A673 (cell line): ENCODE measurements at regions not wholly inside any gene's neighbourhood (a gene's known extent, or its start where the extent isn't known, plus 50 kb on each side); places are given as distances from the start of the nearest gene placed in this dataset.

ENCODE experiments used
- EZH2 ChIP-seq: fragments of 200-600 bp; sonication (generic); IDR thresholded peaks from 2 replicates; pipeline ENCODE4 v1.6.1; 2017; ENCODE audit warnings: borderline replicate concordance, low read depth, mild to moderate bottlenecking, mixed read lengths, antibody characterized with exemption, low read length; ENCODE audit not compliant: poor library complexity, severe bottlenecking
- TF ChIP-seq, protein P1 (sequence below): fragments of 300-800, 200-600 bp; sonication (generic); conservative IDR thresholded peaks from 2 replicates; pipeline ENCODE4 v1.5.1; 2017; ENCODE audit warnings: low read depth, mild to moderate bottlenecking, antibody characterized with exemption, low read length, moderate library complexity, mixed read lengths

DNA sequence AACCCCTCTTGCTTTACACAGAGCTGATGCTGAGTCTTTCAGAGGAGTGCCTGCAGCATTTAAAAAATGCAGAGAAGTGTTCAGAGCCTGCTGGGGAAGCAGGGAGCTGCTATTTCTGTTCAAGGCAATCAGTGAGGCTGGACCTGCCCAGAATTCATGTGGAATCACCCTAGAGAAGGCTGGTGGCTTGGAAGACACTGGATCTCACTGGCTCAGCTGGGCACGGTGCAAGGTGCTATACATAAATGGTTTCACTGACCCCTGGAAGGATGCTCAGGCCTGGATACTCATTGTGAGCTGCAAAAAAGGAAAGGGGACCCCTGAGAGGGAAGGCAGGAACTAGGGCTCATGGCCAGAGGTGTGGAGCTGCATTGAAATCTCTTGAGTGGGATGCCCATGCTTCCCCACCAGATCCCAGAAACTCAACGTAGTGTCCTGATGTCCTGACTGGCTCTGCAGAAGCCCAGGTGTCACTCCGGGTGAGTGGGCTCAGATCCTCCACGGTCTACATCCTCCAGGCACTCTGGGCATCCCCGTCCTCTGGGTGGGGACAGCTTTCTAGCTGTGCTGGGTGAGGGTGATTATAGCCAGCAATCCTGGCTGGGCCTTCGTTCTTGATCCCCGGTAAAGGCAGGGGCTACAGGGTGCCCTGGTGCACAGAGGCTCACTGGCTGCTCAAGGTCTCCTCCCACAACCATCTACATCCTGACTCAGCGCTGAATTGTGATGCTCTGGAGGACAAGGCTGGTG, 77.2 kb upstream of the TNS3 start:
- TF ChIP-seq, protein P1, sequence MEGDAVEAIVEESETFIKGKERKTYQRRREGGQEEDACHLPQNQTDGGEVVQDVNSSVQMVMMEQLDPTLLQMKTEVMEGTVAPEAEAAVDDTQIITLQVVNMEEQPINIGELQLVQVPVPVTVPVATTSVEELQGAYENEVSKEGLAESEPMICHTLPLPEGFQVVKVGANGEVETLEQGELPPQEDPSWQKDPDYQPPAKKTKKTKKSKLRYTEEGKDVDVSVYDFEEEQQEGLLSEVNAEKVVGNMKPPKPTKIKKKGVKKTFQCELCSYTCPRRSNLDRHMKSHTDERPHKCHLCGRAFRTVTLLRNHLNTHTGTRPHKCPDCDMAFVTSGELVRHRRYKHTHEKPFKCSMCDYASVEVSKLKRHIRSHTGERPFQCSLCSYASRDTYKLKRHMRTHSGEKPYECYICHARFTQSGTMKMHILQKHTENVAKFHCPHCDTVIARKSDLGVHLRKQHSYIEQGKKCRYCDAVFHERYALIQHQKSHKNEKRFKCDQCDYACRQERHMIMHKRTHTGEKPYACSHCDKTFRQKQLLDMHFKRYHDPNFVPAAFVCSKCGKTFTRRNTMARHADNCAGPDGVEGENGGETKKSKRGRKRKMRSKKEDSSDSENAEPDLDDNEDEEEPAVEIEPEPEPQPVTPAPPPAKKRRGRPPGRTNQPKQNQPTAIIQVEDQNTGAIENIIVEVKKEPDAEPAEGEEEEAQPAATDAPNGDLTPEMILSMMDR: no peak
- TF ChIP-seq EZH2: no peak
